ENCODE measurements at regions not wholly inside any gene's neighbourhood (a gene's known extent, or its start where the extent isn't known, plus 50 kb on each side); places are given as distances from the start of the nearest gene placed in this dataset.

GRCh38 chr3:163914567-163914966 lies 1163.7 kb downstream of the SI start:
- Mint-ChIP-seq H3K4me1 (ENCODE audit: low read depth) (no peaks in the 10 kb centered on the region), H3K4me3 (no peak overlapping the region), H3K9me3 (peaks cover 1% of the 10 kb centered on the region), H3K27me3 (no peaks in the 10 kb centered on the region), H3K27ac (no peak overlapping the region), H3K36me3 (ENCODE audit: low read depth) (no peaks in the 10 kb centered on the region)
- intact Hi-C loops (cut with micrococcal nuclease): no loop called here

- Mint-ChIP-seq H3K4me1 (ENCODE audit: low read depth) (no peaks in the 10 kb centered on the region), H3K27ac (no peak overlapping the region), H3K9me3 (no peaks in the 10 kb centered on the region), H3K4me3 (no peak overlapping the region), H3K36me3 (ENCODE audit: low read depth) (no peaks in the 10 kb centered on the region), H3K27me3 (no peaks in the 10 kb centered on the region)
- intact Hi-C loops (cut with micrococcal nuclease): no loop called here
Observed at GRCh38 chr3:163891771-163892170, 1186.5 kb downstream of the SI start.

- H3K27ac Mint-ChIP-seq: no peak overlapping the region
- no peak overlapping the region for H3K4me3 Mint-ChIP-seq
- intact Hi-C loops (cut with micrococcal nuclease): no loop called here
- H3K27me3 Mint-ChIP-seq: no peaks in the 10 kb centered on the region
- H3K9me3 Mint-ChIP-seq: no peaks in the 10 kb centered on the region
- no peaks in the 10 kb centered on the region for H3K4me1 Mint-ChIP-seq (ENCODE audit: low read depth)
- no peaks in the 10 kb centered on the region for H3K36me3 Mint-ChIP-seq (ENCODE audit: low read depth)
Observed at GRCh38 chr3:163890661-163891060, 1187.6 kb downstream of the SI start.

- Mint-ChIP-seq H3K4me1 (ENCODE audit: low read depth) (no peaks in the 10 kb centered on the region), H3K4me3 (no peak overlapping the region), H3K36me3 (ENCODE audit: low read depth) (no peaks in the 10 kb centered on the region), H3K9me3 (peaks cover 35% of the 10 kb centered on the region), H3K27ac (no peak overlapping the region), H3K27me3 (no peaks in the 10 kb centered on the region)
- intact Hi-C loops (cut with micrococcal nuclease): no loop called here
Observed at GRCh38 chr3:163879172-163879571, 1199.1 kb downstream of the SI start.

GRCh38 chr3:163878396-163878795 lies 1199.9 kb downstream of the SI start:
- intact Hi-C loops (cut with micrococcal nuclease): no loop called here

GRCh38 chr3:163877805-163878204 lies 1200.5 kb downstream of the SI start:
- Mint-ChIP-seq H3K27me3 (no peaks in the 10 kb centered on the region), H3K27ac (no peak overlapping the region), H3K9me3 (peaks cover 37% of the 10 kb centered on the region), H3K36me3 (ENCODE audit: low read depth) (no peaks in the 10 kb centered on the region), H3K4me1 (ENCODE audit: low read depth) (no peaks in the 10 kb centered on the region), H3K4me3 (no peak overlapping the region)
- intact Hi-C loops (cut with micrococcal nuclease): no loop called here

More at GRCh38 chr3:163878396-163878795, 1199.9 kb downstream of the SI start:
- Mint-ChIP-seq H3K9me3 (peaks cover 37% of the 10 kb centered on the region), H3K27me3 (no peaks in the 10 kb centered on the region), H3K27ac (no peak overlapping the region), H3K4me3 (no peak overlapping the region), H3K36me3 (ENCODE audit: low read depth) (no peaks in the 10 kb centered on the region), H3K4me1 (ENCODE audit: low read depth) (no peaks in the 10 kb centered on the region)

- Mint-ChIP-seq H3K27ac (no peak overlapping the region), H3K27me3 (no peaks in the 10 kb centered on the region), H3K36me3 (ENCODE audit: low read depth) (no peaks in the 10 kb centered on the region), H3K4me1 (ENCODE audit: low read depth) (no peaks in the 10 kb centered on the region), H3K9me3 (peaks cover 11% of the 10 kb centered on the region), H3K4me3 (no peak overlapping the region)
- intact Hi-C loops (cut with micrococcal nuclease): no loop called here
Observed at GRCh38 chr3:163863146-163863545, 1215.2 kb downstream of the SI start.

- H3K4me1 Mint-ChIP-seq (ENCODE audit: low read depth): no peaks in the 10 kb centered on the region
- H3K4me3 Mint-ChIP-seq: no peak overlapping the region
- no peaks in the 10 kb centered on the region for H3K36me3 Mint-ChIP-seq (ENCODE audit: low read depth)
- H3K27me3 Mint-ChIP-seq: no peaks in the 10 kb centered on the region
- no peak overlapping the region for H3K27ac Mint-ChIP-seq
- H3K9me3 Mint-ChIP-seq: peaks cover 4% of the 10 kb centered on the region
- intact Hi-C loops (cut with micrococcal nuclease): no loop called here
Observed at GRCh38 chr3:163852233-163852632, 1226.1 kb downstream of the SI start.

- Mint-ChIP-seq H3K27ac (no peak overlapping the region), H3K9me3 (peaks cover 28% of the 10 kb centered on the region), H3K4me3 (no peak overlapping the region), H3K36me3 (ENCODE audit: low read depth) (no peaks in the 10 kb centered on the region), H3K4me1 (ENCODE audit: low read depth) (no peaks in the 10 kb centered on the region), H3K27me3 (no peaks in the 10 kb centered on the region)
- intact Hi-C loops (cut with micrococcal nuclease): no loop called here
Observed at GRCh38 chr3:163838769-163839168, 1239.5 kb downstream of the SI start.

GRCh38 chr3:163832547-163832946 lies 1245.7 kb downstream of the SI start:
- H3K4me3 Mint-ChIP-seq: no peak overlapping the region
- H3K27ac Mint-ChIP-seq: no peak overlapping the region
- intact Hi-C loops (cut with micrococcal nuclease): no loop called here
- peaks cover 8% of the 10 kb centered on the region for H3K9me3 Mint-ChIP-seq
- no peaks in the 10 kb centered on the region for H3K4me1 Mint-ChIP-seq (ENCODE audit: low read depth)
- no peaks in the 10 kb centered on the region for H3K36me3 Mint-ChIP-seq (ENCODE audit: low read depth)
- no peaks in the 10 kb centered on the region for H3K27me3 Mint-ChIP-seq

GRCh38 chr3:163821841-163822240 lies 1256.5 kb downstream of the SI start:
- Mint-ChIP-seq H3K27ac (no peak overlapping the region), H3K4me1 (ENCODE audit: low read depth) (no peaks in the 10 kb centered on the region), H3K9me3 (peaks cover 8% of the 10 kb centered on the region), H3K36me3 (ENCODE audit: low read depth) (no peaks in the 10 kb centered on the region), H3K4me3 (no peak overlapping the region), H3K27me3 (no peaks in the 10 kb centered on the region)
- intact Hi-C loops (cut with micrococcal nuclease): no loop called here

GRCh38 chr3:163817015-163817414 lies 1261.3 kb downstream of the SI start:
- no peaks in the 10 kb centered on the region for H3K36me3 Mint-ChIP-seq (ENCODE audit: low read depth)
- H3K27me3 Mint-ChIP-seq: no peaks in the 10 kb centered on the region
- intact Hi-C loops (cut with micrococcal nuclease): no loop called here
- no peak overlapping the region for H3K27ac Mint-ChIP-seq
- no peaks in the 10 kb centered on the region for H3K4me1 Mint-ChIP-seq (ENCODE audit: low read depth)
- H3K9me3 Mint-ChIP-seq: peaks cover 8% of the 10 kb centered on the region
- H3K4me3 Mint-ChIP-seq: no peak overlapping the region

GRCh38 chr3:163813935-163814334 lies 1264.4 kb downstream of the SI start:
- intact Hi-C loops (cut with micrococcal nuclease): no loop called here
- peaks cover 8% of the 10 kb centered on the region for H3K9me3 Mint-ChIP-seq
- no peak overlapping the region for H3K4me3 Mint-ChIP-seq
- no peaks in the 10 kb centered on the region for H3K27me3 Mint-ChIP-seq
- no peaks in the 10 kb centered on the region for H3K4me1 Mint-ChIP-seq (ENCODE audit: low read depth)
- H3K27ac Mint-ChIP-seq: no peak overlapping the region
- H3K36me3 Mint-ChIP-seq (ENCODE audit: low read depth): no peaks in the 10 kb centered on the region

GRCh38 chr3:163812006-163812405 lies 1266.3 kb downstream of the SI start:
- Mint-ChIP-seq H3K4me1 (ENCODE audit: low read depth) (no peaks in the 10 kb centered on the region), H3K36me3 (ENCODE audit: low read depth) (no peaks in the 10 kb centered on the region), H3K27ac (no peak overlapping the region), H3K4me3 (no peak overlapping the region), H3K27me3 (no peaks in the 10 kb centered on the region), H3K9me3 (peaks cover 2% of the 10 kb centered on the region)
- intact Hi-C loops (cut with micrococcal nuclease): no loop called here

GRCh38 chr3:163809540-163809993 lies 1268.7 kb downstream of the SI start:
- intact Hi-C loops (cut with micrococcal nuclease): no loop called here
- H3K4me1 Mint-ChIP-seq (ENCODE audit: low read depth): no peaks in the 10 kb centered on the region
- peaks cover 12% of the 10 kb centered on the region for H3K9me3 Mint-ChIP-seq
- no peaks in the 10 kb centered on the region for H3K36me3 Mint-ChIP-seq (ENCODE audit: low read depth)
- no peak overlapping the region for H3K27ac Mint-ChIP-seq
- no peak overlapping the region for H3K4me3 Mint-ChIP-seq
- H3K27me3 Mint-ChIP-seq: no peaks in the 10 kb centered on the region

Measured in dendritic cell treated with granulocyte-macrophage colony-stimulating factor and Interleukin-4, amounts not matched to agents 40 ng/mL and 50 ng/mL, for 4 days (primary cell).